Inflammatory macrophage (primary cell): ENCODE measurements at regions not wholly inside any gene's neighbourhood (a gene's known extent, or its start where the extent isn't known, plus 50 kb on each side); places are given as distances from the start of the nearest gene placed in this dataset.
"Not testable (repeated sequence)": the region's sequence is repeated elsewhere in the genome, so short reads cannot be mapped to it uniquely, and the experiment has no call there.

Source experiments
- DNase-seq, 2 donors: peaks; one replicate each; pipeline ENCODE4 v3.0.0-alpha.2; 2020 to 2022

DNA sequence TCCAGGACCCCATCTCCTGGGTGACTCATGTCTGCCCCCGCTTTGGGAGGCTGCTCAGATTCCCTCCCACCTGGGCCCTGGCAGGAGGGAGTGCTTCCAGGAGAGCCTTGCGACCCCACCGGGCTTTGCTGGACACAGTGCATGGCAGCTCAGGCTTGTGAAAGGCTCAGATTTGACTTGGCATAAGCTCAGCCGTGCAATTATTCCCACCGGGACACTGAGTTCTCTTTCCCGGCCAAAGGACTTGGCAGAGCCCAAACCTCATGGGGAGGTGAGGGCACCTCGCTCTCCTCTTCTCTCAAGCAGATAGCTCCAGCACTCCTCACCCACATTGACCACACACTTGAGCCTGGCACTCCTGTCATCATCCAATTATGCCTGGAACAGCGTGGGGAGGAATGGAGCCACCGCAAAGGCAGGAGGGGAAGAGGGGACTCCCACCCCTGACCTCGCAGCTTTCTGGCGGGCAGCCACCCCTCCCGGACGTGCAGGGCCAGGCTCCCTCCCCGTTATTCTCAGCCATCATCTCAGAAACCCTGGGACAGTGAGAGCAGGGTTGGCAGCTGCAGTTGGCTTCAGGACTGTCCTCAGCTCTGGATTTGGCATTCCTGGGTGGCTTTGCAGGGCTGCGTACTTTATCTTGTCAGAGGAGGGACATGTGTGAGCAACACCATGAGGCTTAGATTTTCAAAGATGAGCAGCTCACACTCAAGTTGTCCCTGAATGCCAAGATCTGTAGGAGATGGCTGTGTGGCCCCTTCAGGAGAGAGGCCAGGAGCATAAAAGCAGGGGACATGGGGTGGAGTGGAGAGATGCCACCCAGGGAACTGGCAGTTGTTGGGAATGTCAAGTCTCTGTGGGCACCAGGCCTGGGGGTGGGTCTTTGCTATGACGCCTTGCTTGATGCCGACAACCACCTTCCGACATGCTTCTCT is 306.2 kb downstream of the TEX29 start:
- DNase-seq: no peak

DNA sequence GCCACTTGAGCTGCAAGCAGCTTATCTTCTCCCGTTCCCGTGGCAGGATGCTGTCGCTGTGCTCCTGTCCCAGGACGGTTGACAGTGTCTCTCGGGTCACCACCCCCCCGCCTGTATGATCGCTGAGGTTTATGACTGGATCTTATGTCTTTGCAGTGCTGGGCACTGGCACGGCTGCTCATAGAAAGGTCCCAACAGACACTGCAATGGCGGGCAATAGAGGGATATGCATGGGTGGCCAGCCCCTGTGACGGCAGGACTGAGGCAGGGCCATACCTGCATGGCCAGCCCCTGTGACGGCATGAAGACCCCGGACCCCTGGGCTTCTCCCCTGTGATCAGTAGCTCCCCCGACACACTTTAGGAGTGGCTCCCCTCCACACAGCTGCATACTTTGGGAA is 307.2 kb downstream of the TEX29 start:
- DNase-seq: no peak

DNA sequence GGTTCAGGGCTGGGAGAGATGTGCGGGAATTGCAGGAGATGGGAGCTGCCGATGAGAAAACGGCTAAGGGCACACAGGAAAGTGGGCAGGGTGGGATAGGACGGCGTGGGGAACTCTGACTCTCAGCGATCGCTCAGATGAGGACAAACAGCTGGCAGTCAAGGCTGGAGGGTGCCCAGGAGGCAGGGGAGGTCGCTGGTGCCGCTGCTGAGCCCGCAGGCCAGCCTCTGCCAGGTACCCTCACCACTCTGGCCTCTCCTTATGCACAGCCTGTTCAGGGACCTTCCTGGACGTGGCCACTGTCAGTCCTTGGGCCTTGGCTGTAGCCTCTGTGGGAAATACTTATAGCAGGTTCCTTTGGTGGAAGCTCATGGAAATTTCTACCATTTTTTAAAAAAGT is 308.6 kb downstream of the TEX29 start:
- DNase-seq: no peak

DNA sequence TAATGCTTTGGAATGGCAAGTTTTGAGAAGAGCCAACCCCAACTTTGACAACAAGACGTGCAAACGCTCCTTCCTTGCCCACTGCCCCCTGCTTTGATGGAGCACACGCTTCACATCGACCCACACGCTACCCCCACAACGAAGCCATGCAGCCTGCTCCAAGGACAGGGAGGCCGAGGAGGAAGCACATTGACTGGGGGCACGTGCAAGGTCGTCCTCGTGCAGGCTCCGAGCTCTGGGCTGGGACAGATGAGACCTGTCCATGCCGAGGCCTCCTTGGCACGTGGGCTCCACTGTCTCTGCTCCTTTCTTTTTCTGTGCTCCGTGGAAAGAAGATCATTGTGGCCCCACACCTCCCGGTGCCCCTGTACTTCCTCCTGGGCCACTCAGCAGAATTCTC is 309.0 kb downstream of the TEX29 start:
- DNase-seq: no peak

- DNase-seq: no peak
Measured at GRCh38 chr13:111629926-111630325, 309.5 kb downstream of the TEX29 start.

DNA sequence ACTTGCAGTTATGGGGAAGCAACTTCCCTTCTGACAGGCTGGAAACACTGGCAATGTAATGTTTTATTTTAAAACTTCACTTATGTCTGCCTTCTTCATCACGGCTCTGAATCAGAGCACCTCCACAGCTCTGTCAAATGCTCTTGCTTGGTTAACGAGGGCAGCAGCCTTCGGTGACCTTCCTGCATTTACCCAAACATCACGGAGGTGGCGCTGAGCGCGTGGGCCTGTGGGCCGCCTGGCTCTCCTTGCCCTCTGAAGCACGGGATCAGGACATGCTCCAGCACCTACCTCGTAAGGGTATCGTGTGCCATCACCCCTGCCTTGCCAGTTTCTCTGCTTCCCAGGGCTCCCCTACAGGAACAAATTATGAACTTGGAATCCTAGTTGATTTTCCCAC is 310.0 kb downstream of the TEX29 start:
- DNase-seq: no peak

DNA sequence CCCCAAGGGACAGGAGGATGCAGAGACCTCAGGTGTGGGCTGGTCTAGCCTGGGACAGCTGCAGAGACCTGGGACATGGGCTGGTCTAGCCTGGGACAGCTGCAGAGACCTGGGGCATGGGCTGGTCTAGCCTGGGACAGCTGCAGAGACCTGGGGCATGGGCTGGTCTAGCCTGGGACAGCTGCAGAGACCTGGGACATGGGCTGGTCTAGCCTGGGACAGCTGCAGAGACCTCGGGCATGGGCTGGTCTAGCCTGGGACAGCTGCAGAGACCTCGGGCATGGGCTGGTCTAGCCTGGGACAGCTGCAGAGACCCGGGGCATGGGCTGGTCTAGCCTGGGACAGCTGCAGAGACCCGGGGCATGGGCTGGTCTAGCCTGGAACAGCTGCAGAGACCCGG is 310.8 kb downstream of the TEX29 start:
- DNase-seq: not testable (repeated sequence)

- no peak for DNase-seq
Measured at GRCh38 chr13:111632906-111633305, 312.5 kb downstream of the TEX29 start.

- DNase-seq: no peak
Measured at GRCh38 chr13:111633401-111633800, 313.0 kb downstream of the TEX29 start.

GRCh38 chr13:111634410-111634809 is 314.0 kb downstream of the TEX29 start:
- DNase-seq: no peak

DNA sequence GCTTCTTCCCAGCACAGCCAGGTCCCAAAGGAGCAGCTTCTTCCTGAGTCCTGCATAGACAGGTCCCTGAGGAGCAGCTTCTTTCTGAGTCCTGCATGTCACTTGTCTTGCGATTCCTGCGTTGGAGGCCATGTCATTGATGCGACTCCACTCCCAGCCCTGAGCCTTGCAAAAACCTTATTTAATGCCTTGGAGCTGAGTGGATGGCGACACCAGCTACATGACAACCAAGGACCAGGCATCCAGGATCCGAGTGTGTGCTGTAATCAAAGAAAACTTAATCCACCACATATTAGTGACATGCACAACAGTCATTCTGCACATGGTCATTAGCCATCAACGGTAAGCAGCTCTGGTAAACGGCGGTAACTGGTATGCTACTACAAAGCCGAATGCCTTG is 315.8 kb downstream of the TEX29 start:
- no peak for DNase-seq

GRCh38 chr13:111636804-111637203 is 316.4 kb downstream of the TEX29 start:
- no peak for DNase-seq

DNA sequence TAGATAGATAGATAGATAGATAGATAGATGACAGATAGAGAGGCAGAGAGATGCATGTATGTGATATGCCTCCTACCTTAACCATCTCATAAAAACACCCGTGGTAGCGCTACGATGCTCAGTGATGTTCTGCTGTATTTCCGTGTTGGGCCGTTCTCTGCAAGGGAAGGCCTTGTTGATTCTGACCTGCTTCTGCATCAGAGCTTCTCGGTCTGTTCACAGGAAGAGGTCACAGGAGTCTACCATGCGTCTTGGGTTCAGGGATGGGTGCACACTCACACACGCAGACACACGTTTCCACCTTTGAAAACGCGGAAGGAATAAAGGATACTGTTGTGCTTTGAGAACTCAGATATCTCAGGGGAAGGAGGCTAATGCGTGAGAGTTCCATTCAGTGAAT is 316.9 kb downstream of the TEX29 start:
- DNase-seq: no peak

GRCh38 chr13:111638233-111638632 is 317.8 kb downstream of the TEX29 start:
- DNase-seq: no peak

GRCh38 chr13:111639196-111639705 is 318.8 kb downstream of the TEX29 start:
- no peak for DNase-seq

- DNase-seq: no peak
Measured at GRCh38 chr13:111640006-111640405, 319.6 kb downstream of the TEX29 start.

DNA sequence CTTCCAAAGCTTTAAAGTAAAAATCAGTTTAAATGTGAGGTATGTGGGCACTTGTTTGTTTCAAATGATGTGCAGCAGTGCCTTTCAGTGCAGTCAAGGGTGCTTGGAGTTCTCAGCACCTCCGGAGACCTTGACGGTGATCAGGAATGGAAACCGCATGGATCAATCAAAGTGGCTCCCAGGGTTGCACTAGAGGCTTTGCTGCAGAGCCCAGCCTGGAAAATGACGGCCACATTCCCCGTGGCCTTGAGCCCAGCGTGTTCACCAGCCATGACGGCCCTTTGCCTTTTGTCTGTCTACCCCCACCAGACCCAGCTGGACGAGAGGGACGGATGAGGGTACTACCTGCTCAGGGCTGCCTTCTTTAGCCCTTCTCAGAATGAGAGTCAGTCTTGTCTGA is 320.0 kb downstream of the TEX29 start:
- no peak for DNase-seq

DNA sequence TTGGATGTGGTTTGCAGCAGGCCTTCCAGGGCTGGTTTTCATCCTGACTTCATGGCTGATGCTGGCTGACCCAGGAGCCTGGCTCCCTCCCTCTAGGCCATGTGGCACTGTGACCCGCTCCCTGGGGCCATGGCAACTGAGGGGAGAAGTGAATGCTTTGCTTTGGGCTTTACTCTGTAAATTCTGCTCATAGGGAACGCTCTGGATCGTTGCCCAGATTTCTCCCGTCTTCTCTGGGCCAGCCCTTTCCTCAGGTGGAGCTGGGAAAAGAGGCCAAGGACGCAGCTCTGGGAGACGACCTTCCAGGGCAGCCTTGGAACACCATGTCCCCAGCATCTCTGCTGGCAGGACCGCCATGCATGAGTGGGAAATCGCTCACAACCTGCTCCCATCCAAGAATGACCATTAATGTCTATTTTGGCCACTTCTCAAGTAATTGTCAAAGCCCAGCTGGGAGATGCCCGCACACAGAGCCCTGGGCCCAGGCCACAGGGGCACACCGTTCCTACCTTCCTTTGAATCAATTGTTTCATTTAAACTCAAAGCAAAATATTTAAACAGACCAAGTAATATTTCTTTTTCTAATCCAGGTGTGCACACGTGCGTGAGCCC is 321.8 kb downstream of the TEX29 start:
- no peak for DNase-seq

DNA sequence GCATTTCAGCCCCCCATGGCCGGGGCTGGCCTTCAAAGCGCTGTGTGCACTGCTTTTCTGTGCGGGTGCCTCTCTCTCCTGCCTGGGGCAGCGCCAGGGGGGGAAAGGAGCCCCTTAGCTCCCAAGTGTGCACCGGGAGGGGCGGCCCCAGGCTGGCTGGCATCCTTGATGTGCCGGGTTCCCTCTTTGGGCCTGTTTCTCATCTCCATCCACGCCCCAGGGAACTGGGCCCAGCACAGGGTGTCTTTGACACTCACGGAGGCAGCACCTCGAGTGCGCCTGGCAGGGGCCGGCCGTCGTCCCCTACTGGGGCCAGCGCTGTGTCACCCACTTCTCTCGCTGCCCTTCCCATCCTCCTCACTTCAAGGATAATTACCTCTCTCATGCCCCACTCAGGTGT is 324.3 kb downstream of the TEX29 start:
- no peak for DNase-seq

DNA sequence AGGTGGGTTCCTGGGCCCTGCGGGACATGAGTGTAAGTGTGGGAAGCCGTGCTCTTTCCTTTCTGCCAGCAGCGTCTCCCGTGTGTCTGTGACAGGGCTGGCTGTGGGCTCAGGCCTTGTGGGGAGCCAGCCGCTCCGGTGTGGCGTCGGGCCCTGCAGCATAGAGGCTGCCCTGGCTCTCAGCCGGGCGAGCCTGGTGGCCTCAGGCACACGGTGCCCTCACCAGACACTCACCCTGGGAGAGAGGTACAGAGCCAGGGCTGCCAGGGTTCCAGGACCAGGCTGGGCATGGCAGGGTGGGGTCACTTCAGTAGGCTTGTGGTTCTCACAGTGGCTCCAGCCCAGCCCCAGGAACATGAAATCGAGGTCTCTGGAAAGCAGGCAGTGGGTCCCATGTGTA is 324.8 kb downstream of the TEX29 start:
- no peak for DNase-seq

- no peak for DNase-seq
Measured at GRCh38 chr13:111645598-111646455, 325.4 kb downstream of the TEX29 start.

DNA sequence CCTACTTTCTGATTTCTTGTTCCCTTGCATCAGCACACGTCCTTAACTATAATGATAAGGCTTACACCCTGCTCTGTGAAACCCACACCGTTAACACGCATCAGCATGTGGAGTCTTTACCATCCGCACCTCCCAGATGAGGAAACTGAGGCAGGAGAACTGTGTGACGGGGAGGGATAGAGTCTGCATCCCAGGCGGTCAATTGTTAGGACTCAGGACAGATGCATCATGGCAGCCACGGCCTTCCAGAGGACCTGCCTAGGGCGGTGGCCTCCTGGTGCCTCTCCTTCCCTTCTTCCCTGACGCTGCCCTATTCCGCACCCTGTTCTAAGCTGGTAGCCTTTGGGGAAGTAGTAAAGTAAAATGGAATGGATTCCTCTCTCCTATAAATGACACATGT is 326.0 kb downstream of the TEX29 start:
- no peak for DNase-seq

- DNase-seq: no peak
Measured at GRCh38 chr13:111648885-111649284, 328.4 kb downstream of the TEX29 start.
